GM12878 (cell line): ENCODE measurements at regions not wholly inside any gene's neighbourhood (a gene's known extent, or its start where the extent isn't known, plus 50 kb on each side); places are given as distances from the start of the nearest gene placed in this dataset.

ENCODE experiments used
- BHLHE40 ChIP-seq, 2 experiments: fragments of 450-650 bp in 1 of 2; IDR thresholded peaks; 2 replicates each; pipeline ENCODE4 v1.6.1; 2011 to 2017; ENCODE audit warnings: low read depth in 2 of 2, borderline replicate concordance in 1 of 2, improper control_type of control experiment in 1 of 2, low read length in 1 of 2, mild to moderate bottlenecking in 1 of 2
- CHD4 ChIP-seq: fragments of 200-600 bp; sonication (generic); IDR thresholded peaks from 2 replicates; pipeline ENCODE4 v1.6.1; 2016; ENCODE audit warnings: mild to moderate bottlenecking
- CTCF ChIP-seq, 3 experiments: IDR thresholded peaks in 2 of 3; conservative IDR thresholded peaks in 1 of 3; 2 replicates each; pipeline ENCODE4 v1.5.1; 2011; ENCODE audit warnings: low read depth in 3 of 3, low read length in 3 of 3, mild to moderate bottlenecking in 3 of 3, control low read depth in 2 of 3, moderate library complexity in 2 of 3, inconsistent platforms in 1 of 3, mixed read lengths in 1 of 3; ENCODE audit not compliant: control insufficient read depth in 2 of 3, insufficient read depth in 1 of 3; ENCODE audit errors: extremely low read depth in 1 of 3
- EP300 ChIP-seq, 2 experiments: fragments of 150-350 bp in 1 of 2; IDR thresholded peaks; 2 replicates each; pipeline ENCODE4 v1.6.1; 2011 to 2012; ENCODE audit warnings: low read depth in 2 of 2, low read length in 2 of 2, borderline replicate concordance in 1 of 2, improper control_type of control experiment in 1 of 2, inconsistent platforms in 1 of 2; ENCODE audit not compliant: control insufficient read depth in 1 of 2
- NFIC ChIP-seq: IDR thresholded peaks from 2 replicates; pipeline ENCODE4 v1.6.1; 2012; ENCODE audit warnings: low read depth, mild to moderate bottlenecking, inconsistent platforms, low read length, moderate library complexity
- PBX3 ChIP-seq: IDR thresholded peaks from 2 replicates; pipeline ENCODE4 v1.6.1; 2011; ENCODE audit warnings: mild to moderate bottlenecking, low read depth, low read length, moderate library complexity; ENCODE audit not compliant: insufficient replicate concordance
- RCOR1 ChIP-seq: conservative IDR thresholded peaks from 2 replicates; pipeline ENCODE4 v1.6.1; 2012; ENCODE audit warnings: low read depth, low read length, improper control_type of control experiment
- RFX5 ChIP-seq: IDR thresholded peaks from 2 replicates; pipeline ENCODE4 v1.6.1; 2011; ENCODE audit warnings: low read depth, low read length, improper control_type of control experiment
- TCF7 ChIP-seq: IDR thresholded peaks from 2 replicates; pipeline ENCODE4 v1.6.1; 2014; ENCODE audit warnings: antibody characterized with exemption, borderline replicate concordance

- no peak for TF ChIP-seq CTCF (IDR thresholded peaks at IDR 0.05 in 2 of 3, conservative IDR thresholded peaks at IDR 0.05 in 1 of 3; ENCODE audit: control insufficient read depth in 2 of 3, extremely low read depth in 1 of 3, insufficient read depth in 1 of 3, low read depth in 3 of 3, low read length in 3 of 3)
- TF ChIP-seq EP300 (IDR thresholded peaks at IDR 0.05; ENCODE audit: borderline replicate concordance in 1 of 2, control insufficient read depth in 1 of 2, low read depth in 2 of 2, low read length in 2 of 2): no peak
- no peak for TF ChIP-seq PBX3
- TF ChIP-seq NFIC: no peak
- TF ChIP-seq BHLHE40 (IDR thresholded peaks at IDR 0.05; ENCODE audit: borderline replicate concordance in 1 of 2, low read depth in 2 of 2, low read length in 1 of 2): no peak
- TF ChIP-seq RCOR1: no peak
- TF ChIP-seq RFX5: no peak
- no peak for TF ChIP-seq TCF7
- TF ChIP-seq CHD4: no peak
Measured at GRCh38 chr2:200749631-200750322, 61.9 kb upstream of the BZW1 start.
